ENCODE measurements at regions not wholly inside any gene's neighbourhood (a gene's known extent, or its start where the extent isn't known, plus 50 kb on each side); places are given as distances from the start of the nearest gene placed in this dataset.

DNA sequence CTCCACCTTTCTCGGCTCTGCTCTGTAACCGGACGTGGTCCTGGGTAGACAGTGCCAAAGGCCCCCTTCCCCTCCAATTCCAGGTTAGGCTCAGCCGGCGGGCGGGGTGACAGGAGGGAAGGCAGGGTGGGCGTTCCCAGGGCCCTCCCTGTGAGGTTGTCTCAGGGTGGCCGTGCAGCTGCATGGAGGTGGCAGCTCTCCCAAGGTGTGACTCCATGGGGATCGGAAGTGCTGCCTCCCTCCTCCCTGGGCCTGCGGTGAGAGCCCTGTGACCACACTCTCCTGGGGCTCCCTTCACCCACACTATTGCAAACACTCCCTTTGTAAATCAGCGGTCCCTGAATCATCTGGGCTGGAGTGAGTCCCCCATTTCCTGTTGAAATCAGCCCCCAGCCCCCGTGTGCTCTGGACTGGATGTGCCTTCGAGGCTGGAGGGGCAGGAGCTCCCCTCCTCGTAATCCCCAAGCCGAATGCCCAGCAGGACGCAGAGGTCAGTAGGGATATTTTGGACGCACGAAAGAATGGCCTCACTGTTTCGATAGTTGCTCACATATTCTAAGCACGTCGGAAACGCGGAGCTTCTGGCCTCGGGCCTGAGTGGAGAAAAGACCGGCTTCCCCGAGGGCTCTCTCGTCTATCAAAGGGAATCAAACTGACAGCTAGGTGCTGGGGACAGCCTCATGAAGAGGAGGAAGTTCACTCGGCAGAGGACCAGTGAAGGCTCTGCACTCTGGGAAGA lies 107.6 kb upstream of the COL5A1 start:
- TF ChIP-seq POLR2AphosphoS5 (IDR thresholded peaks at IDR 0.05; ENCODE audit: low read depth, low read length): no peak
- TF ChIP-seq POLR2A (IDR thresholded peaks at IDR 0.05; ENCODE audit: low read depth, low read length): no peak
- no peak for TF ChIP-seq TAF1 (IDR thresholded peaks at IDR 0.05; ENCODE audit: low read depth, low read length)

Data from GM12891 (cell line).